Left cardiac atrium (tissue), 4 donors: ENCODE measurements at regions not wholly inside any gene's neighbourhood (a gene's known extent, or its start where the extent isn't known, plus 50 kb on each side); places are given as distances from the start of the nearest gene placed in this dataset.
"Not testable (repeated sequence)": the region's sequence is repeated elsewhere in the genome, so short reads cannot be mapped to it uniquely, and the experiment has no call there.

Experiments used
- ATAC-seq, 2 donors: fragments of 200-7000 bp; cut with Tn5 transposase; one replicate each; pipeline ENCODE4 v1.9.1; 2020; ENCODE audit warnings: mild to moderate bottlenecking in 2 of 2, moderate library complexity in 2 of 2
- DNase-seq: peaks from one replicate; pipeline ENCODE4 v3.0.0-alpha.2; 2020
- intact Hi-C, 2 donors: fragments of 100-400 bp; cut with DNase I; formaldehyde crosslinking; loops; one replicate each; pipeline versions ENCODE4 v1.14.1 to v1.15.1; 2022 to 2023
- donor health status: DM: no; HTN: yes; CAD: no.
- donor health status: DM: no; HTN: yes; CAD: no; lungs with severe emphysema.
- donor health status: DM: yes; HTN: yes; CAD: no.
- donor health status: Dilated cardiomyopathy.

GRCh38 chr7:153524070-153524601 is 528.1 kb upstream of the DPP6 start:
- ATAC-seq = peak; percentile 76 to 79
- intact Hi-C loops = no loop called here

GRCh38 chr7:153529100-153529499 is 523.1 kb upstream of the DPP6 start:
- no peak for ATAC-seq
- no peak for DNase-seq
- intact Hi-C loops = no loop called here

More at GRCh38 chr7:153524070-153524601, 528.1 kb upstream of the DPP6 start:
- peak; percentile 32 for DNase-seq

- no peak for DNase-seq
- ATAC-seq = no peak
- intact Hi-C loops = no loop called here
Measured at GRCh38 chr7:153529651-153530165, 522.5 kb upstream of the DPP6 start.

GRCh38 chr7:153530441-153530840 is 521.8 kb upstream of the DPP6 start:
- intact Hi-C loops = no loop called here
- DNase-seq = no peak
- no peak for ATAC-seq

GRCh38 chr7:153532326-153532725 is 519.9 kb upstream of the DPP6 start:
- ATAC-seq = no peak
- intact Hi-C loops = no loop called here

GRCh38 chr7:153537271-153537670 is 514.9 kb upstream of the DPP6 start:
- ATAC-seq (no peak), DNase-seq (no peak)
- intact Hi-C loops = no loop called here

More at GRCh38 chr7:153532326-153532725, 519.9 kb upstream of the DPP6 start:
- DNase-seq = no peak

- DNase-seq (no peak), ATAC-seq (no peak)
- intact Hi-C loops = no loop called here
Measured at GRCh38 chr7:153541903-153542302, 510.3 kb upstream of the DPP6 start.

GRCh38 chr7:153543232-153543631 is 509.0 kb upstream of the DPP6 start:
- DNase-seq (no peak), ATAC-seq (no peak)

GRCh38 chr7:153550173-153550572 is 502.0 kb upstream of the DPP6 start:
- ATAC-seq = peak in 1 of 2 donors; percentile 79
- intact Hi-C loops = no loop called here
- no peak for DNase-seq

More at GRCh38 chr7:153543232-153543631, 509.0 kb upstream of the DPP6 start:
- intact Hi-C loops = no loop called here

GRCh38 chr7:153564391-153564790 is 487.8 kb upstream of the DPP6 start:
- intact Hi-C loops = no loop called here
- no peak for DNase-seq

GRCh38 chr7:153566324-153566723 is 485.9 kb upstream of the DPP6 start:
- ATAC-seq (no peak), DNase-seq (no peak)
- intact Hi-C loops = no loop called here

More at GRCh38 chr7:153564391-153564790, 487.8 kb upstream of the DPP6 start:
- no peak for ATAC-seq

GRCh38 chr7:153567426-153567825 is 484.8 kb upstream of the DPP6 start:
- peak; percentile 48 for DNase-seq
- peak; percentile 70 to 86 for ATAC-seq
- intact Hi-C loops = no loop called here

- intact Hi-C loops, ATAC-seq, DNase-seq: not testable (repeated sequence)
Measured at GRCh38 chr7:153569520-153569919, 482.7 kb upstream of the DPP6 start.

GRCh38 chr7:153576096-153576495 is 476.1 kb upstream of the DPP6 start:
- DNase-seq (no peak), ATAC-seq (no peak)
- intact Hi-C loops = no loop called here

GRCh38 chr7:153581419-153581818 is 470.8 kb upstream of the DPP6 start:
- intact Hi-C loops = no loop called here
- DNase-seq = no peak
- ATAC-seq = no peak

GRCh38 chr7:153584132-153584531 is 468.1 kb upstream of the DPP6 start:
- ATAC-seq (no peak), DNase-seq (no peak)
- intact Hi-C loops = no loop called here

GRCh38 chr7:153588586-153588985 is 463.6 kb upstream of the DPP6 start:
- ATAC-seq (no peak), DNase-seq (no peak)
- intact Hi-C loops = no loop called here

GRCh38 chr7:153590136-153590535 is 462.1 kb upstream of the DPP6 start:
- ATAC-seq (no peak), DNase-seq (no peak)
- intact Hi-C loops = no loop called here

GRCh38 chr7:153590571-153590970 is 461.6 kb upstream of the DPP6 start:
- no peak for DNase-seq

GRCh38 chr7:153607354-153607753 is 444.8 kb upstream of the DPP6 start:
- intact Hi-C loops = no loop called here
- ATAC-seq = no peak
- no peak for DNase-seq

More at GRCh38 chr7:153590571-153590970, 461.6 kb upstream of the DPP6 start:
- ATAC-seq = no peak
- intact Hi-C loops = no loop called here

- ATAC-seq = peak in 1 of 2 donors; percentile 37
- intact Hi-C loops = no loop called here
Measured at GRCh38 chr7:153616711-153617325, 435.4 kb upstream of the DPP6 start.

More at GRCh38 chr7:153616711-153617325, 435.4 kb upstream of the DPP6 start:
- DNase-seq = no peak
